ENCODE measurements at regions not wholly inside any gene's neighbourhood (a gene's known extent, or its start where the extent isn't known, plus 50 kb on each side); places are given as distances from the start of the nearest gene placed in this dataset.
"Not testable (repeated sequence)": the region's sequence is repeated elsewhere in the genome, so short reads cannot be mapped to it uniquely, and the experiment has no call there.

DNA sequence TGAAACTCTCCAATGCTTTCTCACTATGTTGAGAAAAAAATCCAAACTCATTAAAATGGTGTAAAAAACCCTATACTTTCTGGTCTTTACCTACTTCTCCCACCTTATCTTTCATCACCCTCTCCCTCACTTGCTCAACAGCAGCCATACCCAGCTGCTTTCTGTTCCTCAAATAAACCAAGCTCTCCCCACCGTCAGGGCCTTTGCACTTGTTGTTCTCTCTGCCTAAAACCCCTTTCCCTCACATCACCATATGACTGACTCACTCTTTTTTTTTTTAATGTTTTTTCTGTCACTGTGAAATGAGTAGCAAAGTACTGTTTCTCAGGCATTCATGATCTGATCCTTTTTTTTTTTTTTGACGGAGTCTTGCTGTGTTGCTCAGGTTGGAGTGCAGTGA lies 122.3 kb upstream of the TMEM164 start:
- DNase-seq, result no peak

DNA sequence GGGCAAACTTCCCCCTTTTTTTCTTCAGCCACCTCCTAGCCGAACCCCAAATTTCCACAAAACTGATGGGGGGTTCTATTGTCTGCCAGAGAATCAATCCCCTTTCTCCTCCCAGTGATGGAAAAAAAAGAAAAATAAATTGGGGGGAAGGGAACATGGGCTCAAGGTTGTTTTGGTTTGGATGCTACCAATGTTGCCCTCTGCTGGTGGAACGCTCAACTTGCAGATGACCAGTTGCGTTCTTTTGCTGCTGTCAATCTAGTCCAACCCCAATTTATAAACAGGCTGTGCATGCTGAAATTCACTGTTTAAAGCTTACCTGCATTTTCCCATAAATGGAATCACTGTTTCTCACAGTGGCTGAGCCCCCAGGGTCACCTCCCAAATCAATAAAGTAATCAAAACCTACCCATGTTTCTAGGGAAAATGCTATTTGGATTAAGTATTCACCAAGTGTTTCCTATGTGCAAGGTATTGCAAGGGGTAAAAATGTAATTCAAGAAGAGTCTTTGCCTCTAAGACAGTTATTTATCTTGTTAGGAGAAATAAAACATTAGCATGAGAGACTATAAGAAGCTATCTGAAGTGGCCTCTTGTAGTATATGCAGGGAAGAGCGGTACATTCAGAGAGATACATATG lies 116.7 kb upstream of the TMEM164 start:
- peak; percentile 21 for DNase-seq

DNA sequence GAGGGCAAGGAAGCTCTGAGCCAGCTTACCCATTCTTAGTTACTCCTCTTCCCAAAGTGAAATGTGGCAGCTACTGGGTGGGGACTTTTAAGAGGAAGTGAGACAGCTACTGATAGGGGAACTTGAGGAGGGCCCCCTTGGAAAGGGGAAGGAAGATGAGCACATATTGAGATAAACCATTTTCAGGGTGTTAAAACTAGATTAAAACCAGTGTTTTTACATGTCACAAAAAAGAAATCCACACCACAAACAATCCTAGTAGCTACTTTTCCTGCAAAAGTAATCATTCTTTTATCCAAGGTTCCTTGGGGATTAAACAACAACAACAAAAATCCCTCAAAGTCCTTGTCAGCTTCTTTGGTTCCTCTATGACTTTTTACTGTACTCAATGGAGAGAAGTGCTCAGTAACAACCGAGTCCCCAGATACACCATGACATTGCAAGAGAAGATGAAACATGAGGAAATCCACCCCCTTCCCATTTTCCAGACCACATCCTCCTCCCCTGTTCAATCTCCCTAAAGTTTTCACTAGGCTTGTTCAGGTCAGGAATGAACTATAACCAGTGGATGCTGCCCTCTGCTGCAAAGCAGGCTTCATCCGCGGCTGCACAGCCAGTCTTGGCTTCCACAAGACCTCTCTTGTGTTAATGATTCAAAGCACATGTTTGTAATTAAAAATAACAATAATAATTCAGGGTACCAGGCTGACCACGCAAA lies 113.5 kb upstream of the TMEM164 start:
- peak; percentile 2 for DNase-seq

DNA sequence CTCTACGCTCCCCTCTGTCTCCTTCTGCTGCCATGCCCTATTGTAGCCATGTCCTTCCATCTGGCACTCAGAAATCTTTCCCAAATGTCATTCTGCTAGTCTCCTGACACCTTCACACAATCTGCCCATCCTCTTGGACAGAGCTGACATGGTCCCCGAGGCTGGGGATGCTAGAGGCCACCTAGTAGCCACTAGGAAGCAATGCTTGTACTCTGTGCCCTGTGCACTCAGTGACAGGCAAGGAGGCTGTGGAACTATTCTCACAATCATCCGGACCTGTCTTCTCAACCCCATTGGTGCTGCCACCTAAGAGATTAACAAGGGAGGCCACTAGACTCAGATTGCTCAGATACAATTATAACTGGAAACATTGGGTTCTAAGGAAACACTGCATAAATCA lies 112.6 kb upstream of the TMEM164 start:
- no peak for DNase-seq

DNA sequence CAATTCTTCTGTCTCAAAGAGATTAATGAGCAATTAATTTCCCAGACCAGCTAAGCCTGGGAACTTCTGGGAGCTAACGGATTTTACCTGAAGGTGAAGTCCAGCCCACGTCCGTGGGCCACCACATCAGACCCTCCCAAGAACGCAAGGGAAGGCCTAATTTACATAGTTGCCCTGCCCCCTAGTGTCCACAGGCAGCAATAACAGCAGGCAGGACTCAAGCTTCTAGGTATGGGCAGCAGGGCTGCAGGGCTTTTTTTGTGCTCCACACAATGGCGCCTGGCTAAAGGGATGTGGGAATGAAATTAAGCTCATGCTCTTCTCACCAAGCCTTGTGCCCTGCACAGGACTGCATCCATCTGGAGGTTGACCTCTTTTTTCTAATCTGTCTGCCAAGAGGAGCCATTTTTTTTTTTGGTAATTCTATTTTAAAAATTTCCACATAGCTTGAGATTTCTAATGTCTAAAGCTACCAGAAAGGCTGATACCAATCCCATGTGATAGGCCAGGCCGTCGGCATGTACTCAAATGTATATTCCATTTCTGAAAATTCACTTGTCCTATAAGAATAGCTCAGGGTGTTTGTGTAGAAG lies 111.9 kb upstream of the TMEM164 start:
- peak; percentile 47 for DNase-seq

DNA sequence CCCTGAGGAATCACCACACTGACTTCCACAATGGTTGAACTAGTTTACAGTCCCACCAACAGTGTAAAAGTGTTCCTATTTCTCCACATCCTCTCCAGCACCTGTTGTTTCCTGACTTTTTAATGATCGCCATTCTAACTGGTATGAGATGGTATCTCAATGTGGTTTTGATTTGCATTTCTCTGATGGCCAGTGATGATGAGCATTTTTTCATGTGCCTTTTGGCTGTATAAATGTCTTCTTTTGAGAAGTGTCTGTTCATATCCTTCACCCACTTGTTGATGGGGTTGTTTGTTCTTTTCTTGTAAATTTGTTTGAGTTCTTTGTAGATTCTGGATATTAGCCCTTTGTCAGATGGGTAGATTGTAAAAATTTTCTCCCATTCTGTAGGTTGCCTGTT lies 106.9 kb upstream of the TMEM164 start:
- not testable (repeated sequence) for DNase-seq

DNA sequence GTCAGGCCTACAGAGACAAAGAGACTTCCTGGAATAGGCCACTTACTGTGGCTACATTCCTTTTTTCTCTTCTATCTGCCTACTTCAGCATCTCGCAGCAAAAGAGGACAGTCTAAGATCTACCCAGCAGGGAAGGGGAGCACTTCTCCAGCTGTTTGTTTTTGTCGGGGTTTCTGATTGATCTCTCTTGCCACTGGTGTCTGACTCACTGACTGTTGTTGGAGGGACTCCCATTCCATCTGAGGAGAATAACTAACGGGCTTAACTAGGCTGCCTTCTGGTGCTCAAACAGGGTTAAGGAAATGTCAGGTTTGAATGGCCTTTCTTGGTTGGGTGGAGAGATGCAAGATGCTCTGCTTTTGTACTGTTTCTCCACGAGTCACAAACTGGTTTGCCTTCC lies 100.2 kb upstream of the TMEM164 start:
- DNase-seq, result no peak

DNA sequence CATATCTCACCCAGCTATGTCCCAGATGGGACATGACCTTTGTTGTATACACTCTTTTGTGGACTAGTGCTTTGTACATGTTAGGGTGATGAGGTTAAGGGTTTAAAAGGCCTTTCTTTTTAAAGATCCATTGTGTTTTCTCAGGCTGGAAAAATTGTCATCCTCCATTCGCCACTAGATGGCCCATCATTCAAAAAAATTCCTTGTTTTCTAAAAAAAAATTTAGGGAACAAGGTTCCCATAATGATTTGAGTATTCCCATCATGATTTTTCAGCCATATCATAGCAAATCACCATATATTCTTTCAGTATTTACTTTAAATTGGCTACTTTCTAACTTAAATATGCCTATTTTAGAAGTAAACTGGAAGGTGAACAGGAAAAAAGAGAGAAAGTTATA lies 91.9 kb upstream of the TMEM164 start:
- no peak for DNase-seq

DNA sequence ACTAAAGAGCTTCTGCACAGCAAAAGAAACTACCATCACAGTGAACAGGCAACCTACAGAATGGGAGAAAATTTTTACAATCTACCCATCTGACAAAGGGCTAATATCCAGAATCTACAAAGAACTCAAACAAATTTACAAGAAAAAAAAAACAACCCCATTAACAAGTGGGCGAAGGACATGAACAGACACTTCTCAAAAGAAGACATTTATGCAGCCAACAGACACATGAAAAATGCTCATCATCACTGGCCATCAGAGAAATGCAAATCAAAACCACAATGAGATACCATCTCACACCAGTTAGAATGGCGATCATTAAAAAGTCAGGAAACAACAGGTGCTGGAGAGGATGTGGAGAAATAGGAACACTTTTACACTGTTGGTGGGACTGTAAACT lies 89.9 kb upstream of the TMEM164 start:
- DNase-seq, result not testable (repeated sequence)

DNA sequence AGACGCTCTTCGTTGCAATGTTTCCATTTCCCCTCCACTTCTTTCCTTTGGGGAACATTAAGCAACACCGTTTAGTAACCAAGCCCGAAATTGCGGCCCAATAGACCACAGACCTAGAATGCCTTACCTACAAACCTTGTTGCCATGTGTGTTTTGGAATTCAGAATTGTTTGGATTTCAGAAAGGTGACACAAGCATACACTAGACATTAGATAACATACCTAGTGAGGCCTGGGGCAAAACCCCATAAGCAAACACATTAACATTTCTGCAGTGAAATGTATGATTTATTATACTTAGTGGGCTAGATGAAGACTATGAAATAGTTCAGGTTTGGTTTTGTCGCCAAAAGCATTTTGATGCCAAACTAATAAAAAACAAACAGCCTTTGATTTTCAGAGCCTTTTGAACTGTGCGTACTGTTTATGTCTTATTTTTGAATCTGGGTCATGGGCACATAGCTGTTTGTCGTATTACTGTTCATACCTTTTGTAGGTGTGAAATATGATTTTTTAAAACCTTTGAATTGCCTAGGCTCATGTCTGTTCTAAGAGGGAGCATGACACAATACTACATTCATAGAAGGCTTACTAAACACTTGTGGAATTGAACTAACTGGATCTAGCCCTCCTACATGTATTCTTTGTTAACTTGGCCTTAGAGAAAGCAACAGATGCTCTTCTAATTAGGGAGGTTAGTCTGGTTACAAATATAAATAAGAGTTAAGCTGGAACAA lies 88.6 kb upstream of the TMEM164 start:
- no peak for DNase-seq

DNA sequence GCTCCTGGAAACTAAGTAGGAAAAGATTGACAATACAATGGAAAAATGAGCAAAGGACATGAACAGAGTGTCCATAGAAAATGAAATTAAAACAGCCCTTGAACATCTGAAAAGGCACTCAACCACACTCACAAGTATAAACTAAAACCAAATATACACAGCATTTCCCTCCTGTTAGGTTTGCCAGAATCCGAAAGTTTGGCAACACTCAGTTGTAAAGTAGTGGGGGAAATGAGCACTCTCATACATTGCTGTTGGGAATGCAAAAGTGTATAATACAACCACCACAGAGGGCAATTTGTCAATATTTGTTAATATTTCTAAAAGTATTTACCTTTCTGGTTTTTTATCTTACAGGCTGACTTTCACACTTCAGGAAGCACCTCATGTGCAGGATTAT lies 84.2 kb upstream of the TMEM164 start:
- DNase-seq, result no peak

DNA sequence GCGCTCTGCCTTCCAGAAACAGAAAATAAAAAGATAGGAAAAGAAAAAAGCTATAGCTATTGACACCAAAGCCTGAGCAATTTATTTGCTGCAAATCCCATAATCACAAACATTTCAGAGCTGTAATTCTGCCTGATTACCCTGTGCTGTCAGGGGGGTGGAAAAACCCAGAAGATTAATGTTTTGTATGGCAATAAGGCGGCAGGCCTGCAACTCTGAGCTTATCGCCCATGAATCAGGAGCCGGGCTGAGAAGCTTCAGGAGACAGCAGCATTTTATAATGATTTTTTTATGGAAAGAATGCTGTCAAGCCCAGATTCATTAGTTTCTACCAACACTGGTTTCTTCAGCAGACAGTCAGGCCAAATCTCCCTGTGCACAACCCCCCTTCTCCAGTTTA lies 82.6 kb upstream of the TMEM164 start:
- no peak for DNase-seq

DNA sequence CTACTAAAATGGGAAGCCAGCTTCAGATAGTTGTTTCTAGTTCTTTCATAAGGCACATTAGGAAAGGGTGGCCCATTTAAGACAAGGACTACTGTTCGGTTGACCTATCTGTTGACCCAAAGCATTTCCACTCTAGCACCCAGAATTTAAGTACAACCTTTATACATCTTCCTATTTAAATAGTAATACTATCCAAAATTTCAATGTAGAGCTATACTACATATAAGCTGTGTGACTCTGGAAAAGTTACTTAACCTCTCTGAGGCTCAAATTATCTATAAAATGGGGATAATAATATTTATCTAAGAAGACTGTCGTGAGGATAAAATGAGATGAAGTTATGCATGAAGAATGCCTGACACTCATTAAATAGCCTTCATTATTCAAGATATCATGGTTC lies 82.0 kb upstream of the TMEM164 start:
- no peak for DNase-seq

DNA sequence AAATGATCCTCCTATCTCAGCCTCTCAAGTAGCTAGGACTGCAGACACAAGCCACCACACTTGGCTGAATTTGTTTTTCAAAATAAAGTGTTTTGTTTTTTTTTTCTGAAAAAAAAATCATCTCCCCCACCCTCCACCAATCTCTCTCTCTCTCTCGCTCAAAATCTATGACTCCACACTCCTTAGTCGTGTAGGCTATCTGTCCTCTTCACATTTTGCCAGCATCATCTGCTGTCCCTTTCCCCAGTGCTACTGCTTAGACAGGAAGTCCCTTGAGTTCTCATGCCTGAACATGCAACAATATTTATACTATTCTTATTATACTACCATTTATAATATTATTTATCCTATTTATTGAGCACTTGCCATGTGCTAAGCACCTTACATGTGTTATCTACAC lies 80.7 kb upstream of the TMEM164 start:
- no peak for DNase-seq

DNA sequence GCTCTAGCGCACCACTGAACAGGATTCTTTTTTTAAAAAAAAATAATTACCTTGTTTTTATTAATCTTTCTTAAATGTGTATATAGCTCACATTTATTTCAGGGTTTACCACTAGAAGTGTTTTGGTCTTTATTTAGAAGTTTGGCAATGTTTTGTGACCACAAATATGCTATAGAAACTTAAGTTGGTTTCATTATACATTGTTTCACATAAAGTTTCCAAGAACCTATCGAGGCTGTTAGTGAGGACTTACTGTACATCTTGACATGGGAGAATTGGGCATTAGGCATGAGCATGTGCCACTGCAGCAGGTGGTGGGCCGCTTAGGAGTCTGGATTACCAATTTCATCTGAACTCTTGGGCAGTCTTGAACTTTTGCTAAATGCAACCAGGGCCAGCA lies 77.9 kb upstream of the TMEM164 start:
- not testable (repeated sequence) for DNase-seq

DNA sequence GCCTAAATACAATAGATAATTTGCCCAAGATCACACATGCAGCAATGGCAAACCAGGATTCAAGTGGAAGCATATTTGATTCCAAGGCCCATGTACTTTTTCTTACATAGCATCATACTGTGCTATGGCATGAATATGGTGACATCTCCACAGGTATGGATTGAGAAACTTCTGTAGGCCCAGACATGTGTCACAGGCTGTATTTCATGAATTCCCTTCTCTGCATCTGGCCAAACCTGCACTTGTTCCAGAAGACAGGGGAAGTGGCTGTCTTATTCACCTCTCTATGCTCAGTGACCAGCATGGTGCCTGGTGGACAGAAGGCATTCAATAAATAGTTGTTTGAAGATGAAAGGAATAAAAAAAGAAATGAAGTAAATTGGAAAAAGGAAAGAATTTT lies 77.3 kb upstream of the TMEM164 start:
- DNase-seq, result no peak

DNA sequence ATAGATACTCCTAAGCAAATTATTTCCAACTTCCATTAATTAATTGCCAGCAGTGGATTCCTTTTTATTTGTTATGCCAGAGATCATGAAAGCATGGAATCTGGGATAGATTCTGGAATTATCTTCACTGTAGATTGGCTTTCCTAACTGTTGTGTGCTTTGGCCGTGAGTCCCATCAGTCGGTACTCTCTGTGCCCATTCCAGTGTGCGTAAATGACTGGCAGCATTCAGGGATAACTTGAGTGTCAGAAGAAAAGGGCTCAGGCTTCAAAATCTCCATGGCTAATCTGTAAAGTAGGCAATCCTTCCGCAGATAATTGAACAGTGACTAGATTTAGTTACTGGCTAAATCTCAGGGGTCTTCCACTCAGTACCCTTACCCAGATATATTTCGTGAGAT lies 76.8 kb upstream of the TMEM164 start:
- no peak for DNase-seq

DNA sequence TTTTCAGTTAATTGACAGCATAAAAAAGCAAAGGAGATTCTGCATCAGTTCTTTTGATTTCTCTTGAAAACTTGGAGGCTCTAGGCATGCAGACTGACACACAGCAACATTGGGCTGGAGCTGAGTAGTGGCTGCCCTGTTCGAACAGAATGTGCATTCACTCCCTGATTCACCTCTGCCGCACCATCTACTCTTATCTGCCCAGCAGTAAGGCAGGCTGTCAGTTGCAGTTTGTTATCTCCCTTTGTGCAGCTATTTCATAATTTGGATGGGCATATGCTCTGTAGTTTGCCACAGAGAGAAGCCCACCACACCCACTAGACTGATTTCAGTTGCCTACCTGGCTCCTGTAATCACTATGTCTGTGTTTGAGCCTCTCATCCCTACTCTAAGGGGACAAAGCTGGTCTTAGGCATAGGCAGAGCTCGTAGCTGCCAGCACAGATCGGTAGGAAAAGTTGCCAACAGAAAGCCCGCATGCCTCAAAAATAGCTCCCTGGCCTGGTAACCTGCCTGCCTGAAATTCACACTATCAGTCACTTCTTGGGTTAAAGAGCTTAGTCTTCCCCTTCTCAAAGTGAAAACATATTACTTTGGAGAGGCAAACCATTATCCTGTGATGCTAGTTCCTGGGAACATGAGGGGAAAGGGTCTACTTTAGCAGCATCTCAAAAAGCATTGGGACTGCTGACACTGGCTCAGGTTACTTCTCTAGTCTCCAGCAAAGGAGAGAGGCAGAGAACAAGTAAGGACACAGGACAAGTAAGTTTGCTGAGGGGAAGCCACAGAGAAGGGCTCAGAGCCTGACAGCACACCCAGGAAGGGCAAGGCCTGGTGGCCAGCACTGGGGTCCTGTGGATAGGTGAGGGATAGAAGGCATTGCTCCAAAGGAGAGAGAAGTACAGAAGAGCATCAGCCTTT lies 75.9 kb upstream of the TMEM164 start:
- DNase-seq, result no peak

DNA sequence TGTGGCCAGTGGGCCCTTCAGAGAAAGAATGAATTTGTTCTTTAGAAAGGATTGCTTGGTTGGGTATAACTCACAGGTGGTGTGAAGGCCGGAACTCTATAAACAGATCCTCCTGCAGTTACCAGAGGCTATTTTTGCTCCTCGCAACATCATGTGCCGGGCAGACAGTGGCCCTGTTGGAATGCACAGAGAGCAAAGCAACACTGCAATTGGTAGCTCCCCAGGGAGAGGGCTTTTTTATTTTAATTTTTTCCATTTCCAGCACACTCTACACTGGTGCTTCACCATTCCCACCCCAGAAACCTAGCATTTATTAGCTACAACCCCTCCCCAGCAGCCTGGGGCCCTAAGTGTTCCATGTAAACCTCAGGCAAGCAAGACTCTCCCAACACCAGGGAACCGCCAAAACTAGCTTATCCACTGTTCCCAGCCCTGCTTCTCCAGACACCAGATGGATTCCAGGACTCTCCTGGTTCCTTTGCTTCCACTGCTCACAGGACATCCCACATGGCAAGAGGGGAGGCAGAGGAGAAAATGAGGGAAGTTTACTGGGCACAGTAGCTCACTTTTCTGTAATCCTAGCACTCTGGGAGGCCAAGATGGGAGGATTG lies 75.1 kb upstream of the TMEM164 start:
- DNase-seq, result no peak

DNA sequence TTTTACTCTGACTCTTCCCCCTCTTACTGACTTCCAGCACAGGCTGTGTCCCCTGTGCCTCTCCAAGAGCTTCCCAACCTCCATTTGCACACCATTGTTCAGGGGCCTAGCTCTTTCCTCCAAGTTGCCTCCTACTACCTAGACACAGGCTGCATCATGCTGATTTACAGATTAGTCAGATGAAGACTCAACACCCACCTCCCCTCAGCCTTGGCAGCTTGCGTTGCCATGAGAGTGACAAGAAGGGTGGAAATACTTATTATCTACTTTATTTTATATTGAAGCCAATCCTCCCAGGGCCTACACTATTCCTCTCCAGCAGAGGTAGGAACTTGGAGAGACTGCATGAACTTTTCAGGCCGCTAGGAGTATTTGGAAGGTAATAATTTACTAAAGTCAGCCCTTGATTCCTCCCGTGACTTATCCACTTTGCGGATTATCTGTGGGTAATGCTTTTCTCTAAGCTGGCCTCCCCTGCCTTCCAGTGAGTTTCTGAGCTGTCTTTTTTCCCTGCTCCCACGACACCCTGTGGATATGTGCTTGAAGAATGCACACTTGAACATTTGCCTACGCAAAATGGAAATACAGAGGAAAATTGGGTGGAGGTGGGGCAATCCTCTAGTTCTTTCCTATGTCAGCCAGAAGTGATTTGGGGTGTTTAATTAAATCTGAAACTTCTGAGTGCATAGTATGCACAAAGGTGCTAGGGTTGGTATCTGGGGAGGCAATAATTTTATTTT lies 74.1 kb upstream of the TMEM164 start:
- DNase-seq, result no peak

DNA sequence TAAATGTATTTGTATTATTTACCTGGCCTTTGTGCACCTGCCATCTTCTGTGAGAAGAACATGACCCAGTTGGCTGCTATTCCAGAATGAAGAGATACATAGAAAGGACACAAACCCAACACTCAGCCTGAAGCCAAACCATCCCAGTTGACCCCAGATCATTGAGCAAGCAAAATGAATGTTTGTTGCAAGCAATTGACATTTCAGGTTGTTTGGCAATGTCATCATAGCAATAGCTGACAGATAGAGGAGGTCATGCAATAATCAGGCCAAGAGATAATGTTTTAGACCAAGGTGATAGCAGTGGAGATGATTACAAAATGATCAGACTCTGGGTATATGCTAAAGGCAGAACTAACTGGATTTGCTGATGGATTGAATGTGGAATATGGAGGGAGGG lies 71.2 kb upstream of the TMEM164 start:
- no peak for DNase-seq

DNA sequence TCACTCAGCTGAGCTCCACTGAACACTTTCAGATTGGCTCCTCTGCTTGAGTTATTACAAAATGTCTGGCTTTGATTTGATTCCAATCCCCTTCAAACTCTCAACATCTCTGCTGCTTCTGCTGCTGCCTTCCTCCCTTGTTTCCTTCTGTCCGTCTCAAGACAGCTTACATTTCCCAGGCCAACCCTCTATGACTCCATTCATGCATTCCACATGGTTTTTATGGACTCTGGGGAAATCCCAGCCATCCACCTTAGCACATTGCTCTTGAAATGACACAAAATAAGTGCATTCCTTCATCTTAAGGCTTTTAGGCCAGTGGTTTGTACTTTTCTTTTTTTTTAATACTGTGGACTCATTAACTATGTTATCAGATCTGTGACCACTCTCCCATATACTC lies 68.5 kb upstream of the TMEM164 start:
- no peak for DNase-seq

Measured in CD4-positive, alpha-beta T cell treated with Interleukin-21 for 1 hour (primary cell).